Neuron (in vitro differentiated cells): ENCODE measurements at regions not wholly inside any gene's neighbourhood (a gene's known extent, or its start where the extent isn't known, plus 50 kb on each side); places are given as distances from the start of the nearest gene placed in this dataset.

ENCODE experiments used
- H2AFZ ChIP-seq: one replicate; pipeline ENCODE4 v1.6.1; 2013; ENCODE audit warnings: low read depth, mild to moderate bottlenecking, inconsistent platforms, low read length, moderate library complexity
- H3K27me3 ChIP-seq: one replicate; pipeline ENCODE4 v1.6.1; 2013; ENCODE audit warnings: low read length; ENCODE audit not compliant: insufficient read depth
- H3K36me3 ChIP-seq: one replicate; pipeline ENCODE4 v1.6.1; 2013; ENCODE audit warnings: low read length; ENCODE audit not compliant: insufficient read depth
- H3K4me1 ChIP-seq: one replicate; pipeline ENCODE4 v1.6.1; 2013; ENCODE audit warnings: low read length; ENCODE audit not compliant: insufficient read depth
- H3K4me3 ChIP-seq: 2 replicates; pipeline ENCODE4 v1.5.1; 2013; ENCODE audit warnings: mild to moderate bottlenecking, low read length, moderate library complexity
- H3K9me3 ChIP-seq: one replicate; pipeline ENCODE4 v1.6.1; 2013; ENCODE audit warnings: low read length

DNA sequence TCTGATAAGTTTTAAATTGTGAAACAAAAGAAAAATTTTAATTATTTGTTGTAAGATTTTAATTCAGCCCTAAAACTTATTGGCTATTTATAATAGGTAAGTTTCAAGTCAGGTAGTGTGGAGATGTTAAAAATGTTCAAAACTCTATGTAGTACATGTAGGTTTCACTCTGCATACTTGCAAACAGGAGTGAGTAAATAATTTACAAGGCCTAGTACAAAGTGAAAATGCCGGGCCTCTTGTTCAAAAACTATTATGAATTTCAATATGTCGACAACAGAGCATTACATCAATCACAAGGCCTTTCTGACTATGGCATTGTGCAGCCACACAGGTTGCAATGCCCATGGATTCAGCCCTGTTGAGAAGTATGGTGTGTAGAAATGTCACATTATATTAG lies 80.9 kb upstream of the GRIK2 start:
- Histone ChIP-seq H3K4me3 (no peak overlapping the region), H3K36me3 (no peaks in the 10 kb centered on the region), H3K9me3 (no peaks in the 10 kb centered on the region), H3K27me3 (no peaks in the 10 kb centered on the region), H3K4me1 (no peaks in the 10 kb centered on the region), H2AFZ (no peak overlapping the region)

DNA sequence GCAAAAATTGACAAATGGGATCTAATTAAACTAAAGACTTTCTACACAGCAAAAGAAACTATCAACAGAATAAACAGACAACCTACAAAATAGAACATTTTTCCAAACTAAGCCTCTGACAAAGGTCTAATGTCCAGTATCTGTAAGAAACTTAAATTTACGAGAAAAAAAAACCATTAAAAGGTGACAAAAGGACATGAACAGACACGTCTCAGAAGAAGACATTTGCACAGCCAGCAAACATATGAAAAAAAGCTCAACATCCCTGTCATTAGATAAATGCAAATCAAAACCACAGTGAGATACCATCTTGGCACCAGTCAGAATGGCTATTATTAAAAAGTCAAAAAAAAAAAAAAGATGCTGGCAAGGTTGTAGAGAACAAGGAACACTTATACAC lies 70.6 kb upstream of the GRIK2 start:
- H3K4me3 ChIP-seq, result no peak overlapping the region
- no peaks in the 10 kb centered on the region for H3K36me3 ChIP-seq
- H2AFZ ChIP-seq, result no peak overlapping the region
- no peaks in the 10 kb centered on the region for H3K27me3 ChIP-seq
- H3K4me1 ChIP-seq, result no peaks in the 10 kb centered on the region
- H3K9me3 ChIP-seq, result no peaks in the 10 kb centered on the region

DNA sequence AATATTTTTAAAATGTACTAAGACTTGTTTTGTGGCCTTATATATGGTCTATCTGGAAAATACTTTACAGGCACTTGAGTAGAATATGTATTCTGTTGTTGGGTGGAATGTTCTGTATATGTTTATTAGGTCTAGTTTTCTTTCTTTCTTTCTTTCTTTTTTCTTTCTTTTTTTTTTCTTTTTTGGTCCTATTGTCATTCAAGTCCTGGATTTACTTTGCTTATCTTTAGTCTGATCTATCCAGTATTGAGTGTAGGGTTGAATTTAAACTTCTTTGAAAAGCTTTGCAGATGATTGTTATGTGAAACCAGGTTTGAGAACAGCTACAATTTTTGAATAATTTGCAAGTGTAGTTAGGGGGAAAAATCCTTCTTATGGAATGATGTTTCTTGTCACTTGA lies 67.1 kb upstream of the GRIK2 start:
- Histone ChIP-seq H2AFZ (no peak overlapping the region), H3K27me3 (no peaks in the 10 kb centered on the region), H3K4me3 (no peak overlapping the region), H3K9me3 (no peaks in the 10 kb centered on the region), H3K36me3 (no peaks in the 10 kb centered on the region), H3K4me1 (no peaks in the 10 kb centered on the region)

DNA sequence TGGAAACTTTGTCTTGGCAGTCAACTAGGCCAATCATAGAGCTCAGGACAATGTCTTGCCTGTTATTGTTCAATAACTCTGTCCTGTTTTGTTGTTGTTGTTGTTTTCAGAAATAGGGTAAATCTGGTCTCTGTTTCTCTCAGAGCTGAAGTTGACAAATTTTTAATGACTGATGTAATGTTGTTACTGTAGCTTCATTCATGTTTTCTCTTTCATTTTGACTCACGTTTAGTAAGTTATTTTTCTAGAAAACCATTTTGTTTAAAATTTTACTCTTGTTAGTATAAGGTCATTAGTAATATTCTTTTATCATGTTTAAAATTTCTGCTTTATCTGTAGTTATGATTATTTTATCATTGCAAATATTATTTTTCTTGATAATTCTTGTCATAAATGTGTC lies 51.6 kb upstream of the GRIK2 start:
- Histone ChIP-seq H2AFZ (no peak overlapping the region), H3K4me1 (no peaks in the 10 kb centered on the region), H3K9me3 (no peaks in the 10 kb centered on the region), H3K36me3 (no peaks in the 10 kb centered on the region), H3K27me3 (no peaks in the 10 kb centered on the region), H3K4me3 (no peak overlapping the region)
